HepG2 (cell line): ENCODE measurements at regions not wholly inside any gene's neighbourhood (a gene's known extent, or its start where the extent isn't known, plus 50 kb on each side); places are given as distances from the start of the nearest gene placed in this dataset.

Experiments
- ATF7-NPFF ChIP-seq: sonication (generic); formaldehyde crosslinking; IDR thresholded peaks from 2 replicates; pipeline ENCODE4 v1.8.1; 2023; ENCODE audit warnings: mild to moderate bottlenecking, low read depth, missing genetic modification reagents, moderate library complexity
- CTCF ChIP-seq: sonication (generic); formaldehyde crosslinking; IDR thresholded peaks from 2 replicates; pipeline ENCODE4 v1.5.0; 2020; ENCODE audit warnings: mild to moderate bottlenecking, missing genetic modification reagents, moderate library complexity
- FOXC1 ChIP-seq: sonication (generic); formaldehyde crosslinking; IDR thresholded peaks from 2 replicates; pipeline ENCODE4 v1.8.0; 2022; ENCODE audit warnings: mild to moderate bottlenecking, missing genetic modification reagents, borderline replicate concordance
- FOXM1 ChIP-seq: sonication (generic); formaldehyde crosslinking; IDR thresholded peaks from 2 replicates; pipeline ENCODE4 v1.5.0; 2020; ENCODE audit warnings: missing genetic modification reagents
- JARID2 ChIP-seq: sonication (generic); formaldehyde crosslinking; IDR thresholded peaks from 2 replicates; pipeline ENCODE4 v1.8.1; 2023; ENCODE audit warnings: missing genetic modification reagents, inconsistent platforms; ENCODE audit not compliant: insufficient replicate concordance
- MAX ChIP-seq: IDR thresholded peaks from 2 replicates; pipeline ENCODE4 v1.6.1; 2012; ENCODE audit warnings: inconsistent platforms
- NFKB2 ChIP-seq: sonication (generic); formaldehyde crosslinking; IDR thresholded peaks from 2 replicates; pipeline ENCODE4 v1.4.0; 2020; ENCODE audit warnings: missing genetic modification reagents, borderline replicate concordance
- POLR2A ChIP-seq, 2 experiments: IDR thresholded peaks; 2 replicates each; pipeline ENCODE4 v1.6.1; 2011; ENCODE audit warnings: low read depth in 2 of 2, low read length in 2 of 2, mild to moderate bottlenecking in 1 of 2, moderate library complexity in 1 of 2; ENCODE audit not compliant: insufficient read depth in 1 of 2
- ZNF121 ChIP-seq: sonication (generic); formaldehyde crosslinking; IDR thresholded peaks from 2 replicates; pipeline ENCODE4 v1.5.0; 2020; ENCODE audit warnings: mild to moderate bottlenecking, missing genetic modification reagents
- ZNF7 ChIP-seq: IDR thresholded peaks from 2 replicates; pipeline ENCODE4 v1.6.1; 2016; ENCODE audit warnings: missing biosample characterization, missing genetic modification reagents
- ZNF891 ChIP-seq: sonication (generic); formaldehyde crosslinking; IDR thresholded peaks from 2 replicates; pipeline ENCODE4 v1.5.0; 2020; ENCODE audit warnings: mild to moderate bottlenecking, missing genetic modification reagents
- TF ChIP-seq, protein P1 (sequence below): sonication (generic); formaldehyde crosslinking; IDR thresholded peaks from 2 replicates; pipeline ENCODE4 v1.8.0; 2022; ENCODE audit warnings: mild to moderate bottlenecking, missing genetic modification reagents, moderate library complexity

- TF ChIP-seq, protein P1, sequence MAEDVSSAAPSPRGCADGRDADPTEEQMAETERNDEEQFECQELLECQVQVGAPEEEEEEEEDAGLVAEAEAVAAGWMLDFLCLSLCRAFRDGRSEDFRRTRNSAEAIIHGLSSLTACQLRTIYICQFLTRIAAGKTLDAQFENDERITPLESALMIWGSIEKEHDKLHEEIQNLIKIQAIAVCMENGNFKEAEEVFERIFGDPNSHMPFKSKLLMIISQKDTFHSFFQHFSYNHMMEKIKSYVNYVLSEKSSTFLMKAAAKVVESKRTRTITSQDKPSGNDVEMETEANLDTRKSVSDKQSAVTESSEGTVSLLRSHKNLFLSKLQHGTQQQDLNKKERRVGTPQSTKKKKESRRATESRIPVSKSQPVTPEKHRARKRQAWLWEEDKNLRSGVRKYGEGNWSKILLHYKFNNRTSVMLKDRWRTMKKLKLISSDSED (CRISPR knock-in tag): no peak
- TF ChIP-seq ATF7-NPFF (CRISPR knock-in tag) (no peak), FOXM1 (CRISPR knock-in tag) (no peak), POLR2A (IDR thresholded peaks at IDR 0.05; ENCODE audit: insufficient read depth in 1 of 2, low read depth in 2 of 2, low read length in 2 of 2) (no peak), JARID2 (CRISPR knock-in tag) (no peak), MAX (no peak), CTCF (CRISPR knock-in tag) (no peak), ZNF7 (CRISPR knock-in tag) (no peak), ZNF121 (CRISPR knock-in tag) (no peak), NFKB2 (CRISPR knock-in tag) (no peak), ZNF891 (CRISPR knock-in tag) (no peak), FOXC1 (CRISPR knock-in tag) (no peak)
Measured at GRCh38 chr1:121471523-121471922, 286.7 kb downstream of the SRGAP2C start.
